IMR-90 (cell line): ENCODE measurements at regions not wholly inside any gene's neighbourhood (a gene's known extent, or its start where the extent isn't known, plus 50 kb on each side); places are given as distances from the start of the nearest gene placed in this dataset.
"Not testable (repeated sequence)": the region's sequence is repeated elsewhere in the genome, so short reads cannot be mapped to it uniquely, and the experiment has no call there.

Experiments
- BHLHE40 ChIP-seq: fragments of 150-350 bp; IDR thresholded peaks from 2 replicates; pipeline ENCODE4 v1.6.1; 2016; ENCODE audit warnings: mild to moderate bottlenecking, low read depth, low read length
- CEBPB ChIP-seq: IDR thresholded peaks from 2 replicates; pipeline ENCODE4 v1.6.1; 2012; ENCODE audit warnings: low read depth, low read length, improper control_type of control experiment
- CHD1 ChIP-seq: IDR thresholded peaks from 2 replicates; pipeline ENCODE4 v1.6.1; 2012; ENCODE audit warnings: low read depth, low read length, improper control_type of control experiment
- CTCF ChIP-seq: conservative IDR thresholded peaks from 2 replicates; pipeline ENCODE4 v1.5.1; 2012; ENCODE audit warnings: mild to moderate bottlenecking, low read depth, low read length, improper control_type of control experiment
- FOS ChIP-seq: fragments of 150-350 bp; IDR thresholded peaks from 2 replicates; pipeline ENCODE4 v1.6.1; 2016; ENCODE audit warnings: low read depth, low read length
- MAFK ChIP-seq: IDR thresholded peaks from 2 replicates; pipeline ENCODE4 v1.6.1; 2012; ENCODE audit warnings: low read depth, low read length, improper control_type of control experiment
- MAZ ChIP-seq: IDR thresholded peaks from 2 replicates; pipeline ENCODE4 v1.6.1; 2012; ENCODE audit warnings: low read depth, mild to moderate bottlenecking, low read length, improper control_type of control experiment, moderate library complexity, borderline replicate concordance
- POLR2A ChIP-seq: IDR thresholded peaks from 2 replicates; pipeline ENCODE4 v1.6.1; 2012; ENCODE audit warnings: mild to moderate bottlenecking, low read depth, low read length
- RAD21 ChIP-seq: IDR thresholded peaks from 2 replicates; pipeline ENCODE4 v1.6.1; 2012; ENCODE audit warnings: low read length, improper control_type of control experiment
- RFX5 ChIP-seq: IDR thresholded peaks from 2 replicates; pipeline ENCODE4 v1.8.0; 2012; ENCODE audit warnings: low read depth, mild to moderate bottlenecking, low read length, moderate library complexity
- SMC3 ChIP-seq: fragments of 150-350 bp; IDR thresholded peaks from 2 replicates; pipeline ENCODE4 v1.6.1; 2016; ENCODE audit warnings: low read depth, mild to moderate bottlenecking, antibody characterized with exemption, low read length, moderate library complexity
- USF2 ChIP-seq: fragments of 150-350 bp; IDR thresholded peaks from 2 replicates; pipeline ENCODE4 v1.6.1; 2017; ENCODE audit warnings: mild to moderate bottlenecking, antibody characterized with exemption, low read length, low read depth

- not testable (repeated sequence) for TF ChIP-seq CTCF, POLR2A, USF2, MAZ, RAD21, CEBPB, SMC3, BHLHE40, CHD1, FOS, MAFK, RFX5
These were observed 1337.9 kb downstream of the BRINP3 start for GRCh38 chr1:189139748-189140147.
